Ishikawa (cell line): ENCODE measurements at regions not wholly inside any gene's neighbourhood (a gene's known extent, or its start where the extent isn't known, plus 50 kb on each side); places are given as distances from the start of the nearest gene placed in this dataset.

Experiments used
- CREB1 ChIP-seq: IDR thresholded peaks from 2 replicates; pipeline ENCODE4 v1.6.1; 2012; ENCODE audit warnings: low read depth
- EP300 ChIP-seq: IDR thresholded peaks from 2 replicates; pipeline ENCODE4 v1.6.1; 2012; ENCODE audit warnings: borderline replicate concordance
- FOXM1 ChIP-seq: IDR thresholded peaks from 2 replicates; pipeline ENCODE4 v1.6.1; 2012; ENCODE audit warnings: low read depth, borderline replicate concordance
- RAD21 ChIP-seq: IDR thresholded peaks from 2 replicates; pipeline ENCODE4 v1.6.1; 2012; ENCODE audit warnings: low read depth
- TAF1 ChIP-seq: IDR thresholded peaks from 2 replicates; pipeline ENCODE4 v1.6.1; 2012; ENCODE audit warnings: low read depth, mild to moderate bottlenecking
- TCF12 ChIP-seq: IDR thresholded peaks from 2 replicates; pipeline ENCODE4 v1.6.1; 2012; ENCODE audit warnings: low read depth
- YY1 ChIP-seq: IDR thresholded peaks from 2 replicates; pipeline ENCODE4 v1.6.1; 2012; ENCODE audit warnings: low read depth
- ZBTB7A ChIP-seq: IDR thresholded peaks from 2 replicates; pipeline ENCODE4 v1.6.1; 2012; ENCODE audit warnings: low read depth
- TF ChIP-seq, protein P1 (sequence below): IDR thresholded peaks from 2 replicates; pipeline ENCODE4 v1.6.1; 2012
- TF ChIP-seq, protein P2 (sequence below): IDR thresholded peaks from 2 replicates; pipeline ENCODE4 v1.6.1; 2012; ENCODE audit warnings: low read depth, mild to moderate bottlenecking

DNA sequence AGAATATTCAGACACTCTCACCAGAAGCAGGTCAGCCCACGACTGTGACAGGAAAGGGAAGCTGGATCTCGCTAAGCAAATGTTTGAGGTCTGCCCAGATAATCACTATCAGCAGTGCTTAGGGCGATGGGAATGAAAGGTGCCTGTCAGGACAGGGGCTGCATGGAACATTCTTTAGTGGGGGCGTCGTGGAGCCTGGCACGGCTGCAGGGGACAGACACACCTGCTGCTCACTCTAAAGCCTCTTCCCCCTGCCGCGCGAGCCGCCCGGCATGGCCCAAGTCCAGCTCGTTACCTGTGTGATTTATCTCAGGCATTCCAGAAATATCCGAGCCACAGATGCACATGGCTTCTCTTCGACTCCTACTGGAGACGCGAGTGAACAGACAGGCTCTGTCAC lies 235.5 kb downstream of the GLRX3 start:
- TF ChIP-seq TCF12 (no peak), RAD21 (no peak), FOXM1 (no peak), TAF1 (no peak), CREB1 (no peak), YY1 (no peak), ZBTB7A (no peak), EP300 (no peak)
- TF ChIP-seq, protein P1, sequence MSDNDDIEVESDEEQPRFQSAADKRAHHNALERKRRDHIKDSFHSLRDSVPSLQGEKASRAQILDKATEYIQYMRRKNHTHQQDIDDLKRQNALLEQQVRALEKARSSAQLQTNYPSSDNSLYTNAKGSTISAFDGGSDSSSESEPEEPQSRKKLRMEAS = no peak
- TF ChIP-seq, protein P2, sequence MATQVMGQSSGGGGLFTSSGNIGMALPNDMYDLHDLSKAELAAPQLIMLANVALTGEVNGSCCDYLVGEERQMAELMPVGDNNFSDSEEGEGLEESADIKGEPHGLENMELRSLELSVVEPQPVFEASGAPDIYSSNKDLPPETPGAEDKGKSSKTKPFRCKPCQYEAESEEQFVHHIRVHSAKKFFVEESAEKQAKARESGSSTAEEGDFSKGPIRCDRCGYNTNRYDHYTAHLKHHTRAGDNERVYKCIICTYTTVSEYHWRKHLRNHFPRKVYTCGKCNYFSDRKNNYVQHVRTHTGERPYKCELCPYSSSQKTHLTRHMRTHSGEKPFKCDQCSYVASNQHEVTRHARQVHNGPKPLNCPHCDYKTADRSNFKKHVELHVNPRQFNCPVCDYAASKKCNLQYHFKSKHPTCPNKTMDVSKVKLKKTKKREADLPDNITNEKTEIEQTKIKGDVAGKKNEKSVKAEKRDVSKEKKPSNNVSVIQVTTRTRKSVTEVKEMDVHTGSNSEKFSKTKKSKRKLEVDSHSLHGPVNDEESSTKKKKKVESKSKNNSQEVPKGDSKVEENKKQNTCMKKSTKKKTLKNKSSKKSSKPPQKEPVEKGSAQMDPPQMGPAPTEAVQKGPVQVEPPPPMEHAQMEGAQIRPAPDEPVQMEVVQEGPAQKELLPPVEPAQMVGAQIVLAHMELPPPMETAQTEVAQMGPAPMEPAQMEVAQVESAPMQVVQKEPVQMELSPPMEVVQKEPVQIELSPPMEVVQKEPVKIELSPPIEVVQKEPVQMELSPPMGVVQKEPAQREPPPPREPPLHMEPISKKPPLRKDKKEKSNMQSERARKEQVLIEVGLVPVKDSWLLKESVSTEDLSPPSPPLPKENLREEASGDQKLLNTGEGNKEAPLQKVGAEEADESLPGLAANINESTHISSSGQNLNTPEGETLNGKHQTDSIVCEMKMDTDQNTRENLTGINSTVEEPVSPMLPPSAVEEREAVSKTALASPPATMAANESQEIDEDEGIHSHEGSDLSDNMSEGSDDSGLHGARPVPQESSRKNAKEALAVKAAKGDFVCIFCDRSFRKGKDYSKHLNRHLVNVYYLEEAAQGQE = no peak
